IMR-90 (cell line): ENCODE measurements at regions not wholly inside any gene's neighbourhood (a gene's known extent, or its start where the extent isn't known, plus 50 kb on each side); places are given as distances from the start of the nearest gene placed in this dataset.

Experiments
- CTCF ChIP-seq: conservative IDR thresholded peaks from 2 replicates; pipeline ENCODE4 v1.5.1; 2012; ENCODE audit warnings: mild to moderate bottlenecking, low read depth, low read length, improper control_type of control experiment
- MAFK ChIP-seq: IDR thresholded peaks from 2 replicates; pipeline ENCODE4 v1.6.1; 2012; ENCODE audit warnings: low read depth, low read length, improper control_type of control experiment
- POLR2A ChIP-seq: IDR thresholded peaks from 2 replicates; pipeline ENCODE4 v1.6.1; 2012; ENCODE audit warnings: mild to moderate bottlenecking, low read depth, low read length
- RAD21 ChIP-seq: IDR thresholded peaks from 2 replicates; pipeline ENCODE4 v1.6.1; 2012; ENCODE audit warnings: low read length, improper control_type of control experiment
- SMC3 ChIP-seq: fragments of 150-350 bp; IDR thresholded peaks from 2 replicates; pipeline ENCODE4 v1.6.1; 2016; ENCODE audit warnings: low read depth, mild to moderate bottlenecking, antibody characterized with exemption, low read length, moderate library complexity
- USF2 ChIP-seq: fragments of 150-350 bp; IDR thresholded peaks from 2 replicates; pipeline ENCODE4 v1.6.1; 2017; ENCODE audit warnings: mild to moderate bottlenecking, antibody characterized with exemption, low read length, low read depth

GRCh38 chr15:57795261-57795660 is 88.7 kb downstream of the POLR2M start:
- no peak for TF ChIP-seq CTCF
- no peak for TF ChIP-seq POLR2A
- TF ChIP-seq RAD21 = no peak
- TF ChIP-seq SMC3 = no peak
- TF ChIP-seq MAFK = no peak
- no peak for TF ChIP-seq USF2
